Memory B cell (primary cell): ENCODE measurements at regions not wholly inside any gene's neighbourhood (a gene's known extent, or its start where the extent isn't known, plus 50 kb on each side); places are given as distances from the start of the nearest gene placed in this dataset.

Source experiments
- ATAC-seq: fragments of 150-1000 bp; cut with Tn5 transposase; 2 replicates; pipeline ENCODE4 v1.10.0; 2021; ENCODE audit warnings: low read depth, mild to moderate bottlenecking, moderate library complexity
- DNase-seq, 2 donors: peaks; one replicate each; pipeline ENCODE4 v3.0.0; 2022; ENCODE audit warnings: low spot score in 2 of 2
- H3K27ac Mint-ChIP-seq: one replicate; pipeline ENCODE4 v1.8.0; 2022; ENCODE audit warnings: mild to moderate bottlenecking, moderate library complexity, mixed read lengths
- H3K27me3 Mint-ChIP-seq: one replicate; pipeline ENCODE4 v1.8.0; 2022; ENCODE audit warnings: mixed read lengths
- H3K36me3 Mint-ChIP-seq: one replicate; pipeline ENCODE4 v1.8.0; 2022; ENCODE audit warnings: mild to moderate bottlenecking, mixed read lengths
- H3K4me1 Mint-ChIP-seq: one replicate; pipeline ENCODE4 v1.8.0; 2022; ENCODE audit warnings: mixed read lengths
- H3K4me3 Mint-ChIP-seq: one replicate; pipeline ENCODE4 v1.8.0; 2022; ENCODE audit warnings: mild to moderate bottlenecking, moderate library complexity, mixed read lengths
- H3K9me3 Mint-ChIP-seq: one replicate; pipeline ENCODE4 v1.8.0; 2022; ENCODE audit warnings: mixed read lengths

- Mint-ChIP-seq H3K4me3 (no peak overlapping the region), H3K36me3 (no peaks in the 10 kb centered on the region), H3K4me1 (no peaks in the 10 kb centered on the region), H3K27ac (no peak overlapping the region), H3K27me3 (peaks cover 12% of the 10 kb centered on the region), H3K9me3 (no peaks in the 10 kb centered on the region)
- ATAC-seq (no peak), DNase-seq (no peak)
Observed at GRCh38 chr4:67366311-67366861, 178.9 kb downstream of the CENPC start.

DNA sequence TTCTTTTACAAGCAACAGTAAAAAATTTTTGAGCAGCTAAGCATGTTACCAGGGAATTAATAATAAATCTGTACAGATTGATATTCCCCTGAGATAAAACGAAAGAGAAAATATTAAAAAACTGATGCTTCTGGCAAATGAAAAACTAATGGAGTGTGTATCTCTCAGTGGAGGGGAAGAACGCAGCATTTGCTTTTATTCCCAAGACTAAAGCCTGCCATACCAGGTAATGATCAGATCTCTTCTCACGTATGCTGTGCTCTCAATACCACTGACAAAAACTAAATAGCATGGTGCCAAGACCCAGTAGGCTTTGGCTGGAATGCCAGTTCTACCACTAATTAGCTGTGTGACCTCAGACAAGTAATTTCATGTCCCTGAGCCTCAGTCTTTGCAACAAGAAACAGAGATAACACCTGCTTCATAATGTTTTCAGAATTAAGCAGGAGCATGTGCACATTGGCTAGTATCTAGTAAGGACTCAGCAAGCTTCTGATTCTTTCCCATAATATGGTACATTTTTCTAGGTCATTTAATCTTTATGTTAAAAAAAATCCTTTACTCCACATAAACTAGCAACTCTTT lies 179.6 kb downstream of the CENPC start:
- Mint-ChIP-seq H3K9me3 (peaks cover 2% of the 10 kb centered on the region), H3K4me1 (no peaks in the 10 kb centered on the region), H3K27ac (no peak overlapping the region), H3K4me3 (no peak overlapping the region), H3K27me3 (peaks cover 12% of the 10 kb centered on the region), H3K36me3 (no peaks in the 10 kb centered on the region)
- ATAC-seq (no peak), DNase-seq (no peak)

DNA sequence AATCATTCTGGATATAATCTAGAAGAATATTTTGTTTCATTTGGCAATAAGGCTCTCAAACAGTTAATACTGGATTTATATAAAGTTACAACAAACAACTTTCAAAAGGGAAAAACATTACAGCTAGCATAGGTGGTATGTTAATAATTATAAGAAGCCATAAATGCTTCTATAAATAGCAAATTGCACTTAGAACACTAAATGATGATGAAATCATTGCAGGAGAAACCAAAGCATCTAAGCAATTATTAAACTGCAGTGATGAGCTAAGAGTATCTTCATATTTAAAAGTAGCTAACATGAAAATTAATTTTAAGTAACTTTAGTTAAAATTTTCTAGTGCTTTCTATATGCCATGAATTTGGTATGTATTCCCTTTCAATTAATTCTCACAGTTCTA lies 189.5 kb downstream of the CENPC start:
- Mint-ChIP-seq H3K27me3 (peaks cover 4% of the 10 kb centered on the region), H3K9me3 (peaks cover 6% of the 10 kb centered on the region), H3K4me1 (no peaks in the 10 kb centered on the region), H3K4me3 (no peak overlapping the region), H3K27ac (no peak overlapping the region), H3K36me3 (no peaks in the 10 kb centered on the region)
- DNase-seq: no peak
- no peak for ATAC-seq

GRCh38 chr4:67346654-67347053 lies 198.6 kb downstream of the CENPC start:
- Mint-ChIP-seq H3K36me3 (no peaks in the 10 kb centered on the region), H3K4me3 (no peak overlapping the region), H3K4me1 (no peaks in the 10 kb centered on the region), H3K27ac (no peak overlapping the region), H3K27me3 (no peaks in the 10 kb centered on the region), H3K9me3 (no peaks in the 10 kb centered on the region)
- no peak for ATAC-seq
- no peak for DNase-seq

GRCh38 chr4:67344594-67345380 lies 200.5 kb downstream of the CENPC start:
- Mint-ChIP-seq H3K4me1 (no peaks in the 10 kb centered on the region), H3K27ac (no peak overlapping the region), H3K9me3 (no peaks in the 10 kb centered on the region), H3K36me3 (no peaks in the 10 kb centered on the region), H3K4me3 (no peak overlapping the region), H3K27me3 (no peaks in the 10 kb centered on the region)
- ATAC-seq: no peak
- DNase-seq: no peak

GRCh38 chr4:67343199-67343598 lies 202.1 kb downstream of the CENPC start:
- H3K27me3 Mint-ChIP-seq: no peaks in the 10 kb centered on the region

DNA sequence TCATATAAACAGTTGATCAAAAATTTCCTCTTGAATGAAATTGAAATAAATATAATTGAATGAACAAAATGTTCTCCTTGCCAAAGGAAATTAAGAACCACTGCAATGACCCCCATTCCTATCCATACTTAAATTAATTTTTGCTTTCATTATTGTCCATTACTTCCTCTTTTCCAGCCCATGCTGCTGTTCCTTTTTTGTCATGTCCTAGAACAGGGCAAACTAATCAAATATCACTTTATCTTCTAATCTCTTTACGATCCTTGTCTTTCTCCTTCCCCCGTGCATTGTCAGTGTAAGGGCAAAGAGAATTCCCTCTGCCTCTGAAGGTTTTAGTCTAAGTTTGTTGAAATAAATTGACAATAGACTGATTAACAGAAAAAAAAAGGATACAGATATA lies 203.0 kb downstream of the CENPC start:
- ATAC-seq: no peak
- Mint-ChIP-seq H3K4me3 (no peak overlapping the region), H3K9me3 (no peaks in the 10 kb centered on the region), H3K4me1 (no peaks in the 10 kb centered on the region), H3K36me3 (no peaks in the 10 kb centered on the region), H3K27me3 (no peaks in the 10 kb centered on the region), H3K27ac (no peak overlapping the region)
- DNase-seq: no peak

More at GRCh38 chr4:67343199-67343598, 202.1 kb downstream of the CENPC start:
- no peak overlapping the region for H3K4me3 Mint-ChIP-seq
- no peak overlapping the region for H3K27ac Mint-ChIP-seq
- no peaks in the 10 kb centered on the region for H3K9me3 Mint-ChIP-seq
- no peaks in the 10 kb centered on the region for H3K4me1 Mint-ChIP-seq
- DNase-seq: no peak
- no peaks in the 10 kb centered on the region for H3K36me3 Mint-ChIP-seq
- ATAC-seq: no peak

DNA sequence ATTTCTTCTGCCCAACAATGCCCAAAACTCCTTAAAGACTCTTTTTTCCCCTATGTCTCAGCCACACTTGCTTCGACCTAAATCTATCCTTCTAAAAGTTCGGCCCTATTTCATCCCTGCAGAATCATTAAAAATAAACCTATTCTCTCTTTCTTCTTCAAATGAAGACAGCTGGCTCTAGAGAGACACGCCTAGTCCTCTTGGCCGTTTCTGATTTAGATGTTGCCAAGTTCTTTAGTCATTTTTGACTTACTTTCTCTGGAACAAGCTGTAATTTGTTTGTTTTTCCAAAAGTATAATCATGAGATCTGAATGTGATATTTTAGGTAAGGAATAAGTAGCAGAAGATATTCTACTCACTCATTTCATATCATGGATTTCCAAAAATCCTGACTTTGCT lies 211.6 kb downstream of the CENPC start:
- H3K27me3 Mint-ChIP-seq: peaks cover 4% of the 10 kb centered on the region
- no peaks in the 10 kb centered on the region for H3K36me3 Mint-ChIP-seq
- DNase-seq (no peak), ATAC-seq (no peak)
- H3K27ac Mint-ChIP-seq: no peak overlapping the region
- no peaks in the 10 kb centered on the region for H3K4me1 Mint-ChIP-seq
- peaks cover 1% of the 10 kb centered on the region for H3K9me3 Mint-ChIP-seq
- H3K4me3 Mint-ChIP-seq: no peak overlapping the region

DNA sequence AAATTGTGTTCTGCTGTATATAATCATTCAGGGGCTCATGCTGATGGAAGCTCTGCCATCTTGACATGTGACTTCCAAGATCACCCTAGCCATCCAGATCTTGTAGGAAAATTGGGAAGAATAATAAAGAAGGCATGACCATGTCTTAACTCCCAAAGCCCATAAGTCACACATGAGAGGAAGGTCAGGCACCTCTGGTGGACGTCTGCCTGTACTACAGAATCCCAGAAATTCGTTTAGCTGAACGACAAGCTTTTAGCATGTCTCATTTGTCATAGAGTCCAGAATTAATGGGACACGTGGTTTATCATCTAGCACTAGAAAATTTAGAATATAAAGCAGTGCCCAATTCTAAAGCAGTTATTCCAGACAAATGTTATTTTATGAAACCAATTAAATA lies 212.7 kb downstream of the CENPC start:
- Mint-ChIP-seq H3K4me1 (no peaks in the 10 kb centered on the region), H3K9me3 (peaks cover 1% of the 10 kb centered on the region), H3K27ac (no peak overlapping the region), H3K27me3 (peaks cover 5% of the 10 kb centered on the region), H3K4me3 (no peak overlapping the region), H3K36me3 (no peaks in the 10 kb centered on the region)
- ATAC-seq (no peak), DNase-seq (no peak)

DNA sequence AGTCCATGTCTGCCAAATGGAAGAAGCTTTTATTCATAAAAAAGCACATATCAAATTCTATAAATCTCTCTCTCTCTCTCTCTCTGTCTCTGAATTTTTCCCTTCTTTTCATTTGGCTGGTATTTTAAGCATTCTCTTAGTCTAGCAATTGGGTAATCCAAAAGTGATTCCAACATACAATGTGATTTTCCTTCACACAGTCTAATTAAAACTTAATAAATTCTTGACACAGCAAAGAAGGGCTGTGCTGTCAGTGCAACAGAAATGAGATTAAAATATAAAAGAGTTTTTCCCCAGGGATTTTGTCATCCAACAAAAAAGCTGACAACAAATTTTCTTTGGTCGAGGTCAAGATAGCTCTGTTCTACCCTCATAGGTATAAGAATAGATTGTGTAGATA lies 216.9 kb downstream of the CENPC start:
- H3K27me3 Mint-ChIP-seq: peaks cover 3% of the 10 kb centered on the region
- no peaks in the 10 kb centered on the region for H3K4me1 Mint-ChIP-seq
- DNase-seq (no peak), ATAC-seq (no peak)
- H3K4me3 Mint-ChIP-seq: no peak overlapping the region
- no peaks in the 10 kb centered on the region for H3K36me3 Mint-ChIP-seq
- no peak overlapping the region for H3K27ac Mint-ChIP-seq
- peaks cover 1% of the 10 kb centered on the region for H3K9me3 Mint-ChIP-seq

- no peak overlapping the region for H3K27ac Mint-ChIP-seq
- peaks cover 3% of the 10 kb centered on the region for H3K27me3 Mint-ChIP-seq
- DNase-seq (no peak), ATAC-seq (no peak)
- H3K9me3 Mint-ChIP-seq: peaks cover 1% of the 10 kb centered on the region
- H3K4me1 Mint-ChIP-seq: no peaks in the 10 kb centered on the region
- no peaks in the 10 kb centered on the region for H3K36me3 Mint-ChIP-seq
- H3K4me3 Mint-ChIP-seq: no peak overlapping the region
Observed at GRCh38 chr4:67328018-67328278, 217.4 kb downstream of the CENPC start.

GRCh38 chr4:67327245-67328017 lies 217.9 kb downstream of the CENPC start:
- peak; percentile 63 for ATAC-seq
- Mint-ChIP-seq H3K4me3 (no peak overlapping the region), H3K9me3 (peaks cover 1% of the 10 kb centered on the region), H3K36me3 (no peaks in the 10 kb centered on the region), H3K27ac (no peak overlapping the region), H3K4me1 (no peaks in the 10 kb centered on the region), H3K27me3 (peaks cover 3% of the 10 kb centered on the region)
- peak; percentile 46 to 53 for DNase-seq

GRCh38 chr4:67325791-67326190 lies 219.5 kb downstream of the CENPC start:
- H3K27me3 Mint-ChIP-seq: peaks cover 3% of the 10 kb centered on the region
- no peak overlapping the region for H3K27ac Mint-ChIP-seq
- H3K9me3 Mint-ChIP-seq: peaks cover 1% of the 10 kb centered on the region
- no peak overlapping the region for H3K4me3 Mint-ChIP-seq
- no peak for ATAC-seq
- no peaks in the 10 kb centered on the region for H3K36me3 Mint-ChIP-seq
- H3K4me1 Mint-ChIP-seq: no peaks in the 10 kb centered on the region
- no peak for DNase-seq

DNA sequence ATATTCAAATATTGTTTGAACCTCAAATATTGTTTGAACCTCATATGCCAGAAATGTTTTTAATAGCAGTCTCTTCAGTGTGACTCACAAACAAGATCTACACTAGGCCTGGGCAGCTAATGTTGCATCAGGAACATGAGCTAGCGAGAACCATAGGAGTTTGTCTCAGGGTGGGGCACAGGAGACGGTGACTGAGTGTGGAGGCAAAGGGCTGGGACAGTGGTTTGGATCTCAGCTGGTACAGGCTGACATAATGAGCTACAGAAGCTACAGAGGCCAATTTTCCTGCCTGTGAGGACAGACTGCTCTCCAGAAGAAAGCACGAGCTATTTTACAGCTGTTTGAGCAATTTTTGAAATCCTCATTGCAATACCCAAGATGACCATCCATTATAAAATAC lies 224.7 kb downstream of the CENPC start:
- Mint-ChIP-seq H3K27ac (no peak overlapping the region), H3K9me3 (no peaks in the 10 kb centered on the region), H3K4me3 (no peak overlapping the region), H3K4me1 (no peaks in the 10 kb centered on the region), H3K36me3 (no peaks in the 10 kb centered on the region), H3K27me3 (no peaks in the 10 kb centered on the region)
- ATAC-seq: no peak
- no peak for DNase-seq
